SKM-1 (cell line): ENCODE measurements at regions not wholly inside any gene's neighbourhood (a gene's known extent, or its start where the extent isn't known, plus 50 kb on each side); places are given as distances from the start of the nearest gene placed in this dataset.

Experiments
- DNase-seq: peaks from one replicate; lab custom pipeline; 2025; ENCODE audit not compliant: unreplicated experiment; lab: John Stamatoyannopoulos, UW

DNA sequence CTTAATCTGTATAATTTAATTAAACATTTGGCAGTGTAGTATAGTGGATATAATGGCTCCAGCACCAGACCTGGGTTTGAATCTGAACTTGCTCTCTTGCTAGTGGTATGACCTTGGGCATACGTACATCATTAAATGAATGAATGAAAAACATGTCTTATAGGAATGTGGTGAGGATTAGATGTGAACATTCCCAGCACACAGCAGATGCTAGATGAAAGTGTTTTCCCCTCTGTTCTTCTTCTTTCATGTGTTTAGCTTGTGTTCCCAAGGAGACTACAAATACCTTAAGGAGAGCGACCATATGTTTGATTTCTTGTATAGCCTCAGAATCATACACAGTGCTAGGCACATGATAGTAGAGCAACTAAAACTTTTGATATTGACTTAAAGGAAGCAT is 56.5 kb downstream of the CT47B1 start:
- no peak for DNase-seq

DNA sequence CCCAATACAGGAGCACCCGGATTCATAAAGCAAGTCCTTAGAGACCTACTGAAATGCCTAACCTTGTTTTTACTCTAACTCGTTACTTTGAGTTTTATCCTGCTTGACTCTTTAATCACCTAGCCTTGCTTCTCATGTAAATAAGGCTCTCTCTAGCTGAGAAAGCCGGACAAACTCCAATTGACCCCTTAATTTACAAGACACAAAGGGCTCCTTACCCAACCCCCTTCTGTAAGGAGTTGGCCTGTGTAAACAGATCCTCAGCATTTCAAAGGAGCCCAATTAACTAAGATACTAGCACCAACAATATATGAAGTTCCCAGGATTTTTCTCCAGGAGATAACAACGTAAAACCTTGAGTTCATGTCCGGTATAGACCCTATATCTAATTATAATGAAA is 61.7 kb downstream of the CT47B1 start:
- DNase-seq = no peak

DNA sequence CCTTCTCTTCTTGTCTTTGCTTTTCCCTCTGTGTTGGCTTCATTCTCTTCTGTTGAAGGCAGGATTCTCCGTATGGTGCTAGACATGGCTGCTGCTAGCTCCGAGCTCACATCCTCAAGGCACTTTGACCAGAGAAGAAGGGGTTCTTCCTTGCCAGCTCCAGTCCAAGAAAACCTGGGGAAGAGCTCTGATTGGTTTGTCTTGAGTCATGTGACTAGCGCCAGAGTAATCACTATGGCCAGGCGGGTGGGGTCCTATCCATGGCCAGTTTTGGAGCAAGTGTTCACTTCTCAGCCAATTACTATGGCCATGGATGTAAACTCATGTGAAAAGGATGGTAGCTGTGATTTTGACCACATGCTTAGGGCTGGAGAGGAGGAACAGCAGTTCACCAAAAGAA is 74.2 kb downstream of the CT47B1 start:
- DNase-seq = no peak

DNA sequence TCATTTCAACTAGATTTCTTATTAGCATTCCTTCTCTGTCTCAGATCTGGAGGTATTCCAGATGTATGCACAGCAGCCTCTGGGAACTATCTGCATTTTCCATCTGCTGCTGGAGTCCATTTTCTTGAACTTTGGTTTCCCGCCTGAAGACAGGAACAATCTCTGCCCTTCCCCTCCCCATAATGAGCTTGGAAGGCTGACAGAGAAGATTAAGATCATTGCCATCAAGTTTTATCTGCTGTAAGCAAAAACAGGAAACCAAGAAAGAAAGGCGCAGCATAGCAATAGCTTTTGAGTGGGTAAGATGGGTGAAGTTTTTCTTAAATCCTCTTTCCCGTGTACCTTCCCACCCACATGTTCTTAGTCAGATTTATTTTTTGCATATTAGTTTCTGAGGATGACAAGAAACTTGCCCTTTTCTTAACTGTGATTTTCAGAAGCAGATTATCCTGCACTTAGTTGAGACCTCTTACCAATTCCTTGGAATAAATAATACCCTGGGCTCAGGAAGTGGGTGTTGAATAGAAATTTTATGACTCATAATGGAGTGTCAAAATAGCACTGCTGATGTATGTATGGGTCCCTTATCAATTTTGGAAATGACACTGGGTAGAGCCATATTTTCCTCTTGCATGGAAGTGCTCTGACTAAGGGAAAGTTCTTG is 78.3 kb downstream of the CT47B1 start:
- no peak for DNase-seq

DNA sequence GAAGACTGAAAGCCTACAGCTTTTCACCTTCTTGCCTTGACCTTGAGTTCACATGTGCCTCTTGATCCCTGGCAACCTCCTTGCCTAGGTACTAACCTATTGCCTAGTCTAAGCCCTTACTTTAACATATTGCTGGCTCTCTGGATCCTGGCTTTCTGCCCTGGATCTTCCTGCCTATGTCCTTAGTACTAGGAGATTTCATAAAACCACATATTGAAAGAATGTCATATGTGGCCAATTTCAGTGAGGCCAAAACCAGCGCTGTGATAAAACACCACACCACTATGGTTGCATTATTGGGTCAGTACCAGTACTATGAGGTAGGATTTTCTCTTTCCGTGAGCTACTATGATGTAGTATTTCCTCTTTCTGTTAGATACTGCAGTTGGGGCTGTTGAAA is 80.4 kb downstream of the CT47B1 start:
- no peak for DNase-seq

DNA sequence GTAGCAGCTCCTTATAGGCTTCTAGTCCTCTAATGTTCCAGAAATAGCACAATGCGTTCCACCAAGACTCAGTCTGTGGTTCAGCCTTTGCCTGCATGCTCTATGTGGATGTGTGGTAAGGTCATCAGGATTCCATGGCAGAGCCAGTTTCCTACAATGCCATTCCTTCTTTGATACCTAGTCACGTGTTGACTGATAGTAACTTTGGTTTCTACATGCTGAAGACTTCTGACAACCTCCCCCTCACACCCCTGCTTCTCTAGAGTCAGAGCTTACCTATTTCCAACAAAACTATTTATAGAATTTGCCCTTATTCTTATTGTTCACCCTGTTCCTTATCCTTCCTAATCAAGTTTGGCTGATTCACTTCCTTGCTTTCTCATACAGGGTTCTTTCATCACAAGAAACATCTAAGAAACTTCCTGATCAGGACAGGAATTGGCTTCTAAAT is 81.1 kb downstream of the CT47B1 start:
- no peak for DNase-seq

DNA sequence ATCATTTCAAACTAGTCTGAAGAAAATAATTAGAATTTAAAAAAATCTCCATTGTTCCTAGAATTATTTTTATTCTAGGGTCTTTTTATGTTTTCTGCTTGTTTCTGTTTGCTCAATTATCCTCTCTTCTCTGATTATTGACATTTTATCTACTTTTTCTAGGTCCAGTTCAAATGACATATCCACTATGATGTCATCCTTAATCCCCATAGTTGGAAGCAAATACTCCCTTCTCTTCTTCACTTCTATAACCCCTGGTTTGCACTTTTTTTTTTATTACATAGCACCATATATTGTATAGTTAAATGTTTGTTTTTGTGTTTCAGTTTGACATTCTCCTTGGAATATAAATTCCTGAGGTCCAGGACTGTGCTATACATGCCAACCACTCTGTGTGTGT is 82.6 kb downstream of the CT47B1 start:
- no peak for DNase-seq

DNA sequence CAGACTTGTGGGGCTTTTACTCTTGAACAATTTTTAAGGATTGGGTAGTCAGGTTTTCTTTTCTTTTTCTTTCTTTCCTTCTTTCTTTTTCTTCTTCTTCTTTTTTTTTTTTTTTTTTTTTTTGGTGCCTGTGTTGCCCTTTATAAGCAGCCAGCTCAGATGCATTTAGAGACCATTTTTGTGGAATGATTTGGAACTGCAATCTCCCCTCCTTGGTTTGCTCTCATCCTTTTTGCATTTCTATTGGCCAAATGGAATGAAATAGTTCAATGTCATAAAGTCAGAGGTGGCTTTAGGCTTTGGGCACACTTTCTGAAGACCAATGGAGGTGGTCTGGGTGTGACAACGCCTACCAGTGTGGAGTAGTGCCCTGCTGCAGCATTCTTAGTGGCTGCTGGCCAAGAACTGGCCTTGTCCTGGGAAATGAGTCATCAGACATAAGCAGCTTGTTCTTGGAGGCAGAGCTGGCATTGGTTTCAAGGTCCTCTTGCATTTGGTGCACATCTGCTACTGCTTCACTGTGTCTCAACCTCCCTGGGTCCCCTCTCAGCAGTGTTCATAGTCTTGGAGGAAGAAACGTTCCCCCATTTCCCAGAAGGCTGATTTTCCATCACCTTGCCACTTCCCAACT is 84.5 kb downstream of the CT47B1 start:
- no peak for DNase-seq

DNA sequence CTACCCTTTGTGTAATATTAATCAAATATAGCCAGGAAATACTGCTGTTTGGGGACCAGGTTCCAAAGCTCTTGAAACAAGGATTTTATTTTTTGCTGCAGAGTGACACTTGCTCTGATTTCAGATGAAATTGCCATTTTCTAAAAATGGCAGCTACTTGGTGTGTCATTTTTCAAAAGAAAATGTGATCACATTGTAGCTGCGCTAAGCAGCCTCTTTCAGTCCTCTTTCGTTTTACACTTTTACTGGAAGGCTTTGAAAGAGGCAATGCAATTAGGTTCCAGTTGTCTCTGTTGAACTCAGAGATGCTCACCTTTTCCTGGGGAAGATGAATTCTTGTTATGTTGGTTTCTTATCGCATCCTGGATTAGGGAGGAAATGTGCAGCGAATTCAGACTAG is 85.1 kb downstream of the CT47B1 start:
- DNase-seq = no peak

DNA sequence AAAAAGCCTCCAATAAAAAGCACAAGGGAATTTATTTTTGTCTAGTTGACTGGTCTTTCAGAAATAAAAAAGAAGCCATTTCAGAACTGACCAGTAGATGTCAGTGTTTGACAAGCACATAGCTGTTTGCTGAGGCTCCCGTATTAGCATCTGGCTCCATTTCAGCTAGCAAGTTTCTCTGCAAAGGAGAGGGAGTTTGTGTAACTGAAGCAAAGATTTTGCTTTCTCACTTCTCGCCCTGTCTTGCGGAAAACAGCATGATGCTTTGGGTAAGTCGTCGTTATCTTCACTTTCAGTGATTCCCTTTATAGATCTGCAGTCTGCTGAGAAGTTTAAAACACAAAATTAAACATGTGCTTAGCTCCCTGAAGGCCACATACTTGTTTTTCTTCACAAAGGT is 85.5 kb downstream of the CT47B1 start:
- peak; percentile 2 for DNase-seq

DNA sequence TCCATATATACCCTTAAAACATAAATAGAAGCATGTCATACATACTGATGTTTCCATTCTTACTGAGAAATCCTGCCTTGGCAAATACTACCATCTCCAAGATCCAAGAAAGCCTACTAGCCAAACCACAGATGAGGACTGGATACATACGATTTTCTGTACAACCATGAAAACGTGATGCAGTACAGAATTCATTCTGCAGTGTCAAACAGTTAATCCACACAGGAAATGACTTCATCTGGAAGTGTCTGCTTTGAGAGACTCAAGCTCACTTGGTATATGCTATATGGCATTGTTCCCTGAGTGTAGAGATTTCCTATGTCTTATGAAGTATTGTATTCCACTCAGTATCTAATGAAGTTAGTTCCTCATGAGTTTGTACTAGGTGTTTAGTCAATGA is 94.3 kb downstream of the CT47B1 start:
- no peak for DNase-seq

DNA sequence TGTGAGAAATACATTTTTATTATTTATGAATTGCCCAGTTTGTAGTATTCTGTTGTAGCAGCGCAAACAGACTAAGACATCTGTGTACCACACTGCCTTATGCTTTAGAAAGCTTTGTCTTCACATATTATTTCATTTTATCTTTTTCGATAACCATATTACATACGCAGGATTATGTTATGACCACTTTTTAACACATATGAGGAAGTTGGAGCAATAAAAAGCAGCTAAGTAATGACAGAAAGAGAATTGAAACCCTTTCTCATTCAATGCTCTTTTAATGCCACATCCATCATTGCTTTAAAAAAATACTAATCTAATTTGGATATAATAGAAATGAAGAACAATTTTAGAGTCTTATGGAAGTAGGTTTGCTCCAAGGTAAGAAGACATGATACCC is 99.7 kb downstream of the CT47B1 start:
- no peak for DNase-seq

DNA sequence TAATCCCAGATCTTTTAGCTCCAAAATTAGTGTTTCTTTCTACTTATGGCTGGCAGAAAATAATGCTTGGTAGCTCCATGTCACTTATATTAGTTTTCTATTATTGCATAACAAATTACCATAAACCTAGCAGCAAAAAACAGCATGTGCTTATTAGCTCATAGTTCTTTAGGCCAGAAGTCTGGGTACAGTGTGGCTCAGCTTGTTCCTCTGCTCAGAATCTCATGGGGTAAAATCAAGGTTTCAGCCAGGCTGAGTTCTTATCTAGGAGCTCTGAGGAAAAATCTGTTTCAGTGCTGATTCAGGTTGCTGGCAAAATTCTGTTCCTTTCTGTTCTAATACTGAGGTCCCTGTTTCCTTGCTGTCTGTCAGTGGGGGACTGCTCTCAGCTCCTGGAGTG is 101.1 kb downstream of the CT47B1 start:
- DNase-seq = no peak

DNA sequence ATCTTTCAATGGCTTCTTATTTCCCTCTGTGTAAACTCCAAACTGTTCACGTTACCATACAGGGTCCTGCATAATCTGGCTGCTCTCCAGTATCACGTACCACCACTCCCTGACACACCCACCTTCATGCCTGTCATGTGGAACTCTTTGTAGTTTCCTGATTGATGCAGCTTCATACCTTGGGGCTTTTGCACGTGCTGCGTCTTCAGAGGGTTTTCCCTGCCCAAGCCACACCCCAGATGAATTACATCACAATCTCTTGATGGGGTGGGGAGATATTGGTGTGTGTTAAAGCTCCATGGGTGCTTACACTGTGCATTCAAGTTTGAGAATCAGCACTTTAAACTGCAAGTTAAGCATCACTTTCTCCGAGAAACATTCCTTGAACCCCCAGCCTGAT is 101.9 kb downstream of the CT47B1 start:
- DNase-seq = no peak

DNA sequence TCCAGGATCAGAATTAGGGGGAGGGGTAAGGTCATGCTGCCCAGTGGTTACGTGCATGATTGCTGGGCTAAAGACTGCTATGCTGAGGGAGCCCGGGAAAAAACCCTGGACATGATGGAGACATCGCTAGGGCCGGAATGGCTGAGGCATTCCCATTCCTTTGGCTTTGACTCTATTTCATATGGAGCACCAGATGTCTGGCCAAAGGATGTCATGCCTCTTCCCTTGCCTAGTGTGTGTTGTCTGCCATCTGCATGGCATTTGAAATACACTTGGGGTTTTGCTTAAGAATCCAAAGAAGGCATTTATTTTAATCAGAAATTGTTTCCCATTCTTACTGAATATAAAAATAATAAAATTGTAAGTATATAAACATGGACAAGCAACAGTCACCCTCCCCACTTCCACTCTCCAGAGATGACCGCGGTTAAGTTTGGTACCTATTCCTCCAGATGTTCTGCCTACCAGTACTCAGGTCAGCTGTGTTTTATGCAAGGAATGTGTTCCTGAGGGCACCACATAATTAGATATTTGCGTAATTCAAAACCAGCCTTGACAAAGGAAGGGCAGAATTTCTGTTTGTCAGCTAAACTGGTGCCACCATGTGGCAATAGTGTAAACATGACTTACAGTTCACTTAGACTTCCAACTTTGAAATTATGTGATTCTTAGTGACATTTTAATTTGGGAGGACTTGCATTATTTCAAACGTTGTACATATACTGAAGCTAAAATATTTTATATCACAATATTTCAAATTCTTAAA is 105.9 kb downstream of the CT47B1 start:
- no peak for DNase-seq

DNA sequence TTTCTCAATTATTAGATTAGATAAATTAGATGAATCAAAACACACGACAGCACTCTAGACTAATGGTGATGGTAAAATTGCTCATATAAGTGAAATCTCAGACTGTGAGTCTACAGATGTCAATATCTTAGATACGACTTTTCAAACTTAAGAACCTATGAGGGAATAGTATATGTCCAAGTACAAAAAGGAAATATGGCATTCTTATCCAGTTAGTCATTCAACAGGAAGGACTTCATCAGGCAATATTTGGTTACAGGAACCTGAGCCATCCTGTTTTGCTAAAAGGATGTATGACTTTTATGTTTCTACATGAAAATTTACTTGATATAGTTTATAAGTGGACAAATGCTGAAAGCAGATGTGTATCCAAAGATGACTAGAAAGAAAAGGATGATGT is 107.0 kb downstream of the CT47B1 start:
- DNase-seq = no peak

DNA sequence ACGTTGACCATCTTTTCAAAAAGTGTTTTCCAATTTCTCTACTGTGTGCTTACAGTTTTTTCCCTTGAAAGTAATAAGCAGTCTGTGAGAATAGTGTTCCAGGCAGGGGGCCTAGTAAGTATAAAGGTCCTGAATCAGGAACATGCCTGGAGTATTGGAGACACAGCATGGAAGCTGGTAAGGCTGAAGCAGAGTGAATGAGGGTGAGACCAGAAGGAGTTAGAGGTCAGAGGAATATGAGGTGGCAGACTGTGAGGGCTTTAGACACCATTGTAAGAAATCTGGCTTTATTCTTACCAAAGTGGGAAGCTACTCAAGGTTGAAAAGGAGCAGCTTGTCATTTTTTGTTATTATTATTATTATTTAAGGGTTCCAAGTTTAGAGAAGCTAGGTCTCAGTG is 107.4 kb downstream of the CT47B1 start:
- no peak for DNase-seq

DNA sequence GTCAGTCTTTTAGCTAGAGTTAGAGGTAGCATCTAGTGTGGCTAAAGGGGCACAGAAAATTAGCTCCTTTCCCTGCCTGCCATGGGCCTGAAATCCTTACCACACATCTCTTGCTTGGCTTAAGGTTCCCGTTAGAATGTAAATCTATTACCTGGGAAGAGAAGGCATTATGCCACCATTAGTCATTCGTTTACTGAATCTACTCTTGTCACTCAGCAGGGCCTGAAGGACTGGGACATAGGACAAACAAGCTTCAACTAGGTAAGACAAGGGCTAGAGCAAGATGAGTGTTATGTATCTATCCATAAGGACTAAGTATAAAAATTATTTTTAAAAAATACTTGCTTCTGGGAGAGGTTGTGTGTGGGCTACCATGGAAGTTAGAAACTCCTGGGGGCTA is 112.4 kb downstream of the CT47B1 start:
- DNase-seq = no peak

DNA sequence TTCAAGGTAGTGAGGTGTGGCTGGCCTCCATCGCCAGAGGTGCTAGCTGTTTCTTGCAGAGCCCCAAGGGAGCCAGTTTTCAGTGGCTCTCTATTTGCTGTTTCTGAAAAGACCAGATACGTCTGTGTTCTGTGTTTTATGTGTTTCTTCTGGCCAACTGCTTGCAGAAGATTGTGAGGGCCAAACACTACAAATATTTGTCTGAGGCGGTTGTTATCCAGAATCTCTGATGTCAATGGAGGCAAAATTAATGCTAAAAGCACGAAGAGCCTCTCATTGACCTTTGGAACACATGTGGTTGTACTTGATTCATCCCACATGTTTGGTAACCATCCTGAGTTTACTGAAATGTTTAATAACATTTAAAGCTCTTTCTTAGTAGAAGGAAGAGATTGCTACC is 113.9 kb downstream of the CT47B1 start:
- no peak for DNase-seq

DNA sequence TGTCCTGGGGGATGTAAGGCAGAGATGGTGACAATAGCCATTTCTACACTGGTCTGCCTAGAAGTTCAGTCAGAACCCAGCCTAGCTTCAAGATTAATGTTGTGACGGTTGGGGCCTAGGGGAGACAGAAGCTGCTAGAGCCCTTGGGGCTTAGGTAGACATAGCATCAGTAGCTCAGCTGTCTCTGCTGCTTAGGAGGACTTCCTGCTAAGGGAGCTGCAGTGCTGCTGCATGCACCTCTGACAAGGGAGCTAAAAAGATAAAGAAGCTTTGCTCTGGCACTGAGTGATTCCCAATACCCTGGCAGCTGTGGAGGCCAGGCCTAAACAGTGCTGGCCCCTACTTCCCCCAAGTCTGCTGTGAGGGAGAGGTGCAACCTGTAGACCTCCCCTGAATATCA is 116.0 kb downstream of the CT47B1 start:
- no peak for DNase-seq

DNA sequence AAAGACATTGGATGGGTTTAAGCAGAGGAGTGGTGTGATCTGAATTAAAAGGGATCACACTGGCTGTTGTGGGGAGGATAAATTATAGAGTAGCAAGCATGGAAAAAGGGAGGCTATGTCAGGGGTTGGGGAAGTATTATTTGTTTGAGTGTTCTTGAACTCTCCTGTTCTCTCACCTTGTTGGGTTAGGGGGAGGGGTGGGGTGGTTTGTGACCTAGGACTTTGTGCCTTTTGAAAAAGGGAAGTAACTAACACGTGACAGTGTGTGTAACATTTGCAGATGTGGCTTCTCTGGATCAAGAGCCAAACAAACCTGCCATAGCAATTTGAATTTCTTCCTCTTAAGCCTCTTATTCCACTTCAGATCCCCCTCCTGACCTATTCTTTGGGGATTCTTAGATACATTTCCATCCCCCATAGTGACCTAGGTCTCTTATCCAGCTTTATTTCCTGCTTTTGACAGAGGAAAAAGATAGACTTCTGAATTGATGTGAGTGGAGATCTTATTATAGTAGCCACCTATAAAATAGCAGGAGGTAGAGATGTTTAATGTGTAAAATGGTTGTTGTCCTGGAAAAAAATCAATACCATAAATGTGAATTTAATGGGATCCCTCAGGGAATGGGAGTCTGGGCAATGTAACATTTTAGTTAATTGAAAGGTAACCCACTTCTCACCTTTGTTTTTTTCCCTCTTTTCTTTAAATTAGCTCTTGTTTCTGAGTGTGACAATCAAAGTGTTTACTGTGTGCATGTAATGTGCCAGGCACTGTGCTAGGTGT is 120.4 kb downstream of the CT47B1 start:
- no peak for DNase-seq
